Panc1 (cell line): ENCODE measurements at regions not wholly inside any gene's neighbourhood (a gene's known extent, or its start where the extent isn't known, plus 50 kb on each side); places are given as distances from the start of the nearest gene placed in this dataset.

ENCODE experiments used
- CTCF ChIP-seq: fragments of 450-650 bp; IDR thresholded peaks from 2 replicates; pipeline ENCODE4 v1.5.1; 2017; ENCODE audit warnings: mild to moderate bottlenecking
- REST ChIP-seq, 2 experiments: IDR thresholded peaks; 2 replicates each; pipeline ENCODE4 v1.6.1; 2011 to 2012; ENCODE audit warnings: low read depth in 2 of 2, control low read depth in 1 of 2, low read length in 1 of 2, mild to moderate bottlenecking in 1 of 2, moderate library complexity in 1 of 2; ENCODE audit not compliant: insufficient read depth in 1 of 2
- SIN3A ChIP-seq: IDR thresholded peaks from 2 replicates; pipeline ENCODE4 v1.6.1; 2012; ENCODE audit warnings: low read depth, mild to moderate bottlenecking, low read length, moderate library complexity, borderline replicate concordance; ENCODE audit not compliant: insufficient read depth
- TCF7L2 ChIP-seq: IDR thresholded peaks from 2 replicates; pipeline ENCODE4 v1.6.1; 2011; ENCODE audit warnings: mild to moderate bottlenecking, low read depth, low read length, inconsistent platforms

GRCh38 chr2:40606862-40607261, 155.0 kb upstream of the SLC8A1 start:
- TF ChIP-seq CTCF (no peak), SIN3A (no peak), REST (IDR thresholded peaks at IDR 0.05; ENCODE audit: insufficient read depth in 1 of 2, low read depth in 2 of 2, low read length in 1 of 2) (no peak), TCF7L2 (no peak)
